H1 (cell line): ENCODE measurements at regions not wholly inside any gene's neighbourhood (a gene's known extent, or its start where the extent isn't known, plus 50 kb on each side); places are given as distances from the start of the nearest gene placed in this dataset.

ENCODE experiments used
- CREB1 ChIP-seq: IDR thresholded peaks from 2 replicates; pipeline ENCODE4 v1.6.1; 2012; ENCODE audit warnings: inconsistent platforms
- RBBP5 ChIP-seq: IDR thresholded peaks from 2 replicates; pipeline ENCODE4 v1.7.1; 2012; ENCODE audit warnings: low read depth, mild to moderate bottlenecking, inconsistent platforms, low read length, moderate library complexity, borderline replicate concordance
- RFX5 ChIP-seq: IDR thresholded peaks from 2 replicates; pipeline ENCODE4 v1.6.1; 2011; ENCODE audit warnings: low read depth, low read length, improper control_type of control experiment, borderline replicate concordance
- SIRT6 ChIP-seq: IDR thresholded peaks from one replicate; pipeline ENCODE4 v1.7.1; 2012; ENCODE audit warnings: low read length, inconsistent platforms
- SP1 ChIP-seq: IDR thresholded peaks from 2 replicates; pipeline ENCODE4 v1.6.1; 2011; ENCODE audit warnings: low read depth, low read length
- USF2 ChIP-seq: IDR thresholded peaks from 2 replicates; pipeline ENCODE4 v1.6.1; 2011; ENCODE audit warnings: low read length, improper control_type of control experiment

- TF ChIP-seq RFX5: no peak
- TF ChIP-seq RBBP5: no peak
- TF ChIP-seq CREB1: no peak
- TF ChIP-seq USF2: no peak
- no peak for TF ChIP-seq SIRT6
- TF ChIP-seq SP1: no peak
Measured at GRCh38 chr20:24275946-24276705, 193.3 kb upstream of the SYNDIG1 start.
